ENCODE measurements at regions not wholly inside any gene's neighbourhood (a gene's known extent, or its start where the extent isn't known, plus 50 kb on each side); places are given as distances from the start of the nearest gene placed in this dataset.

- H3K4me2 ChIP-seq (ENCODE audit: insufficient read depth, low read length, poor library complexity, severe bottlenecking), result no peak overlapping the region
- no peak overlapping the region for H3K14ac ChIP-seq (ENCODE audit: low read length)
- no peaks in the 10 kb centered on the region for H3K4me1 ChIP-seq (ENCODE audit: control insufficient read depth in 2 of 2, insufficient read depth in 1 of 2, low read depth in 1 of 2, low read length in 2 of 2)
- no peak overlapping the region for H2BK12ac ChIP-seq (ENCODE audit: low read length)
- H2BK15ac ChIP-seq (ENCODE audit: low read length), result no peak overlapping the region
- no peak overlapping the region for H3K18ac ChIP-seq (ENCODE audit: low read length)
- H2BK5ac ChIP-seq (ENCODE audit: low read length), result no peak overlapping the region
- no peaks in the 10 kb centered on the region for H3K79me1 ChIP-seq (ENCODE audit: low read depth, low read length)
- no peak overlapping the region for H2AK5ac ChIP-seq (ENCODE audit: low read depth, low read length)
- H2BK120ac ChIP-seq (ENCODE audit: low read depth, low read length), result no peak overlapping the region
- H3K4me3 ChIP-seq (ENCODE audit: low read length in 2 of 2), result no peak overlapping the region
- no peak for DNase-seq (ENCODE audit: low spot score)
- no peak overlapping the region for H3K4ac ChIP-seq (ENCODE audit: low read length)
- no CpG with 5 or more reads among the region's 2 CpGs for WGBS, 2 donors (ENCODE audit: extremely low coverage in 2 of 2, insufficient read length in 2 of 2, insufficient replicate concordance in 1 of 2)
- H3K23ac ChIP-seq (ENCODE audit: low read depth, low read length, poor library complexity), result no peak overlapping the region
- no peak overlapping the region for H3K27ac ChIP-seq (replicated peaks; ENCODE audit: low read length)
- H3K9me3 ChIP-seq (replicated peaks in 1 of 2; ENCODE audit: control insufficient read depth in 2 of 2, insufficient read depth in 1 of 2, low read depth in 1 of 2, low read length in 2 of 2), result peaks cover 0 to 5% of the 10 kb centered on the region in 2 donors
- H3K27me3 ChIP-seq (ENCODE audit: control insufficient read depth in 3 of 3, insufficient read depth in 3 of 3, low read depth in 1 of 3, low read length in 3 of 3), result no peaks in the 10 kb centered on the region
- no peak overlapping the region for H4K8ac ChIP-seq (ENCODE audit: low read depth, low read length)
- no peak overlapping the region for H2AFZ ChIP-seq (ENCODE audit: low read length)
- no peak overlapping the region for H4K91ac ChIP-seq (ENCODE audit: low read depth, low read length, poor library complexity)
- H3K9ac ChIP-seq (ENCODE audit: low read depth, low read length, poor library complexity), result no peak overlapping the region
- no peaks in the 10 kb centered on the region for H3K36me3 ChIP-seq (replicated peaks in 1 of 2; ENCODE audit: control insufficient read depth in 2 of 2, insufficient read depth in 2 of 2, low read length in 2 of 2)
Observed at GRCh38 chr9:88726803-88727202, 191.8 kb downstream of the NXNL2 start.

DNA sequence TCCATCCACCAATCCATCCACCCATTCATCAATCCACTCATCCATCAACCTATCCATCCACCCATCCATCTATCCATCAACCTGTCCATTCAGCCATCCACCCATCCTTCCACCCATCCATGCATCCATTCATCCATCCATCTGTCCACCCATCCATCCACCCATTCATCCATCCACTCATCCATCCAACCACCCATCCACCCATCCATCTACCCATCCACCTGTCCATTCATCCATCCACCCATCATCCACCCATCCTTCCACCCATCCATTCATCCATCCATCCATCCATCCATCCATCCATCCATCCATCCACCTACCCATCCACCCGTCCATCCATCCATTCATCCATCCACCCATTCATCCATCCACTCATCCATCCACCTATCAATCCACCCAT lies 195.8 kb downstream of the NXNL2 start:
- Histone ChIP-seq H2BK15ac (ENCODE audit: low read length) (no peak overlapping the region), H3K4me1 (ENCODE audit: control insufficient read depth in 2 of 2, insufficient read depth in 1 of 2, low read depth in 1 of 2, low read length in 2 of 2) (peaks cover 3 to 5% of the 10 kb centered on the region in 2 donors), H2AK5ac (ENCODE audit: low read depth, low read length) (no peak overlapping the region), H4K91ac (ENCODE audit: low read depth, low read length, poor library complexity) (no peak overlapping the region), H3K4me3 (ENCODE audit: low read length in 2 of 2) (no peak overlapping the region), H2BK120ac (ENCODE audit: low read depth, low read length) (no peak overlapping the region), H2BK5ac (ENCODE audit: low read length) (no peak overlapping the region), H3K9ac (ENCODE audit: low read depth, low read length, poor library complexity) (no peak overlapping the region), H3K4me2 (ENCODE audit: insufficient read depth, low read length, poor library complexity, severe bottlenecking) (no peak overlapping the region), H3K14ac (ENCODE audit: low read length) (no peak overlapping the region), H3K18ac (ENCODE audit: low read length) (no peak overlapping the region), H3K23ac (ENCODE audit: low read depth, low read length, poor library complexity) (no peak overlapping the region), H3K9me3 (replicated peaks in 1 of 2; ENCODE audit: control insufficient read depth in 2 of 2, insufficient read depth in 1 of 2, low read depth in 1 of 2, low read length in 2 of 2) (peaks cover 0 to 5% of the 10 kb centered on the region in 2 donors), H2AFZ (ENCODE audit: low read length) (no peak overlapping the region), H2BK12ac (ENCODE audit: low read length) (no peak overlapping the region), H3K27ac (replicated peaks; ENCODE audit: low read length) (no peak overlapping the region), H4K8ac (ENCODE audit: low read depth, low read length) (peak overlapping the region; percentile 53), H3K27me3 (ENCODE audit: control insufficient read depth in 3 of 3, insufficient read depth in 3 of 3, low read depth in 1 of 3, low read length in 3 of 3) (no peaks in the 10 kb centered on the region), H3K4ac (ENCODE audit: low read length) (no peak overlapping the region), H3K36me3 (replicated peaks in 1 of 2; ENCODE audit: control insufficient read depth in 2 of 2, insufficient read depth in 2 of 2, low read length in 2 of 2) (no peaks in the 10 kb centered on the region), H3K79me1 (ENCODE audit: low read depth, low read length) (no peaks in the 10 kb centered on the region)
- no peak for DNase-seq (ENCODE audit: low spot score)
- WGBS, 2 donors (ENCODE audit: extremely low coverage in 2 of 2, insufficient read length in 2 of 2, insufficient replicate concordance in 1 of 2), result no CpG with 5 or more reads among the region's 1 CpG

GRCh38 chr9:88732128-88732527 lies 197.2 kb downstream of the NXNL2 start:
- Histone ChIP-seq H3K79me1 (ENCODE audit: low read depth, low read length) (no peaks in the 10 kb centered on the region), H3K27ac (replicated peaks; ENCODE audit: low read length) (no peak overlapping the region)
- WGBS, 2 donors (ENCODE audit: extremely low coverage in 2 of 2, insufficient read length in 2 of 2, insufficient replicate concordance in 1 of 2), result no CpG with 5 or more reads among the region's 4 CpGs

DNA sequence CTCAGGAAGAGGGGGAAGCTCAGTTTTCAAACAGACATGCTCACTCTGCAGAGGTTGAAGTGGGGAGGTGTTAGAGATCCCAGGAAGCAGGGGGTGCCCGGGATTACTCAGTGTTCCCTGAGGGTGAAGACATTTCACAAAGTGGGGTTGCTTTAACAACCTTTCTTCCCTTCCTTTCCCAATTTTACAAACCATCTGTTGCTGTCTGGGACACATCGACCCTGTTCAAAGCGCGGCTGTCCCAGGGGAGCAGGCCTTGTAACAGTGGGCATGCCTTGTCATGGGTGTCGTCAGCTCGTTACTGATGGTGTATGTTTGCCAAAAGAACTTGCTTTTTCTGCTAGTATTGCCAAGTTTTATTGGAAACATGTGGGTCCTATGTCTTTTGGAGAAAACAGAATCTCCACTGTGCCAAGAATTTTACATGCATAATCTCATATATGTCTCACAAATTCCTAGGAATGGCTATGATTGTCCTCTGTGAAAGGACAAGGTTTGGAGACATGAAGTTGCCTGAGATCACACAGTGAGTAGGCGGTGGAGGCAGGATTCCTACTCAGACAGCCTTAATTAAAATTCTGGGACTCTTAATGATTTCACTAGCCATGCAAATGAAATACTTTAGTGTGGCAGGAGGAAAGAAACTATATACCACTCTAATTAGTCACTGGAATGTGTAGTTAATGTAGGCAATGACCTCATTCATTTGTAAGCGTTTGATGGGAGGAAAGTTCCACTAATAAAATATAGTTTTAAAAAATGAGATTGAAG lies 198.9 kb downstream of the NXNL2 start:
- WGBS, 2 donors (ENCODE audit: extremely low coverage in 2 of 2, insufficient read length in 2 of 2, insufficient replicate concordance in 1 of 2), result no CpG with 5 or more reads among the region's 8 CpGs
- H3K4me3 ChIP-seq (ENCODE audit: low read length in 2 of 2), result no peak overlapping the region
- no peaks in the 10 kb centered on the region for H3K79me1 ChIP-seq (ENCODE audit: low read depth, low read length)
- H3K4me2 ChIP-seq (ENCODE audit: insufficient read depth, low read length, poor library complexity, severe bottlenecking), result no peak overlapping the region
- peaks cover 7 to 12% of the 10 kb centered on the region in 2 donors for H3K9me3 ChIP-seq (replicated peaks in 1 of 2; ENCODE audit: control insufficient read depth in 2 of 2, insufficient read depth in 1 of 2, low read depth in 1 of 2, low read length in 2 of 2)
- H3K14ac ChIP-seq (ENCODE audit: low read length), result no peak overlapping the region
- no peak overlapping the region for H2AK5ac ChIP-seq (ENCODE audit: low read depth, low read length)
- H4K91ac ChIP-seq (ENCODE audit: low read depth, low read length, poor library complexity), result no peak overlapping the region
- DNase-seq (ENCODE audit: low spot score), result no peak
- H2BK120ac ChIP-seq (ENCODE audit: low read depth, low read length), result no peak overlapping the region
- H3K18ac ChIP-seq (ENCODE audit: low read length), result peak overlapping the region; percentile 22
- no peaks in the 10 kb centered on the region for H3K36me3 ChIP-seq (replicated peaks in 1 of 2; ENCODE audit: control insufficient read depth in 2 of 2, insufficient read depth in 2 of 2, low read length in 2 of 2)
- H2BK15ac ChIP-seq (ENCODE audit: low read length), result no peak overlapping the region
- no peak overlapping the region for H2BK12ac ChIP-seq (ENCODE audit: low read length)
- H3K4me1 ChIP-seq (ENCODE audit: control insufficient read depth in 2 of 2, insufficient read depth in 1 of 2, low read depth in 1 of 2, low read length in 2 of 2), result peaks cover 5 to 7% of the 10 kb centered on the region in 2 donors
- no peak overlapping the region for H2AFZ ChIP-seq (ENCODE audit: low read length)
- no peaks in the 10 kb centered on the region for H3K27me3 ChIP-seq (ENCODE audit: control insufficient read depth in 3 of 3, insufficient read depth in 3 of 3, low read depth in 1 of 3, low read length in 3 of 3)
- no peak overlapping the region for H2BK5ac ChIP-seq (ENCODE audit: low read length)
- H4K8ac ChIP-seq (ENCODE audit: low read depth, low read length), result no peak overlapping the region
- no peak overlapping the region for H3K4ac ChIP-seq (ENCODE audit: low read length)
- H3K9ac ChIP-seq (ENCODE audit: low read depth, low read length, poor library complexity), result no peak overlapping the region
- H3K27ac ChIP-seq (replicated peaks; ENCODE audit: low read length), result no peak overlapping the region
- no peak overlapping the region for H3K23ac ChIP-seq (ENCODE audit: low read depth, low read length, poor library complexity)

More at GRCh38 chr9:88732128-88732527, 197.2 kb downstream of the NXNL2 start:
- no peak for DNase-seq (ENCODE audit: low spot score)
- no peak overlapping the region for H2AK5ac ChIP-seq (ENCODE audit: low read depth, low read length)
- no peak overlapping the region for H3K9ac ChIP-seq (ENCODE audit: low read depth, low read length, poor library complexity)
- H3K4me3 ChIP-seq (ENCODE audit: low read length in 2 of 2), result no peak overlapping the region
- peaks cover 4 to 5% of the 10 kb centered on the region in 2 donors for H3K4me1 ChIP-seq (ENCODE audit: control insufficient read depth in 2 of 2, insufficient read depth in 1 of 2, low read depth in 1 of 2, low read length in 2 of 2)
- no peak overlapping the region for H2AFZ ChIP-seq (ENCODE audit: low read length)
- H2BK15ac ChIP-seq (ENCODE audit: low read length), result no peak overlapping the region
- no peak overlapping the region for H2BK120ac ChIP-seq (ENCODE audit: low read depth, low read length)
- H3K4me2 ChIP-seq (ENCODE audit: insufficient read depth, low read length, poor library complexity, severe bottlenecking), result no peak overlapping the region
- no peak overlapping the region for H4K8ac ChIP-seq (ENCODE audit: low read depth, low read length)
- no peak overlapping the region for H2BK12ac ChIP-seq (ENCODE audit: low read length)
- no peak overlapping the region for H3K14ac ChIP-seq (ENCODE audit: low read length)
- H4K91ac ChIP-seq (ENCODE audit: low read depth, low read length, poor library complexity), result no peak overlapping the region
- H3K9me3 ChIP-seq (replicated peaks in 1 of 2; ENCODE audit: control insufficient read depth in 2 of 2, insufficient read depth in 1 of 2, low read depth in 1 of 2, low read length in 2 of 2), result peaks cover 7 to 10% of the 10 kb centered on the region in 2 donors
- no peaks in the 10 kb centered on the region for H3K36me3 ChIP-seq (replicated peaks in 1 of 2; ENCODE audit: control insufficient read depth in 2 of 2, insufficient read depth in 2 of 2, low read length in 2 of 2)
- H3K4ac ChIP-seq (ENCODE audit: low read length), result no peak overlapping the region
- no peak overlapping the region for H3K23ac ChIP-seq (ENCODE audit: low read depth, low read length, poor library complexity)
- H3K27me3 ChIP-seq (ENCODE audit: control insufficient read depth in 3 of 3, insufficient read depth in 3 of 3, low read depth in 1 of 3, low read length in 3 of 3), result no peaks in the 10 kb centered on the region
- H2BK5ac ChIP-seq (ENCODE audit: low read length), result no peak overlapping the region
- no peak overlapping the region for H3K18ac ChIP-seq (ENCODE audit: low read length)
